SU-DHL-6 (cell line): ENCODE measurements at regions not wholly inside any gene's neighbourhood (a gene's known extent, or its start where the extent isn't known, plus 50 kb on each side); places are given as distances from the start of the nearest gene placed in this dataset.

Experiments
- H2AFZ ChIP-seq: fragments of 200-600 bp; sonication (generic); 2 replicates; pipeline ENCODE4 v1.6.1; 2014; ENCODE audit warnings: low read depth, mild to moderate bottlenecking, moderate library complexity, mixed read lengths, antibody characterized with exemption, low read length; ENCODE audit not compliant: severe bottlenecking
- H3F3A ChIP-seq: fragments of 200-600 bp; shearing (Covaris generic); 2 replicates; pipeline ENCODE4 v1.6.0; 2016; ENCODE audit warnings: antibody characterized with exemption, mild to moderate bottlenecking; ENCODE audit not compliant: insufficient read depth
- H3K27ac ChIP-seq: fragments of 200-600 bp; sonication (generic); 2 replicates; pipeline ENCODE4 v1.5.1; 2016; ENCODE audit warnings: low read depth, mild to moderate bottlenecking, low read length, moderate library complexity, mixed read lengths
- H3K27me3 ChIP-seq: fragments of 200-600 bp; sonication (generic), shearing (Covaris generic); 2 replicates; pipeline ENCODE4 v1.6.0; 2014; ENCODE audit warnings: mild to moderate bottlenecking, low read length
- H3K36me3 ChIP-seq: fragments of 200-600 bp; sonication (generic); 2 replicates; pipeline ENCODE4 v1.6.1; 2014; ENCODE audit warnings: mild to moderate bottlenecking, low read length, mixed read lengths
- H3K4me2 ChIP-seq: fragments of 300-600, 200-600 bp; shearing (Covaris generic), sonication (generic); 2 replicates; pipeline ENCODE4 v1.6.0; 2014; ENCODE audit warnings: low read length, low read depth, mild to moderate bottlenecking; ENCODE audit not compliant: poor library complexity, severe bottlenecking
- H3K4me3 ChIP-seq: fragments of 200-600 bp; sonication (generic); 2 replicates; pipeline ENCODE4 v1.5.1; 2014; ENCODE audit warnings: antibody characterized with exemption, low read length, mild to moderate bottlenecking, mixed read lengths; ENCODE audit not compliant: insufficient read depth, poor library complexity, severe bottlenecking
- H3K79me2 ChIP-seq: fragments of 200-600 bp; sonication (generic); 2 replicates; pipeline ENCODE4 v1.6.1; 2014; ENCODE audit warnings: mild to moderate bottlenecking, low read length, moderate library complexity; ENCODE audit not compliant: insufficient read depth
- H3K9ac ChIP-seq: fragments of 200-600 bp; sonication (generic); 2 replicates; pipeline ENCODE4 v1.7.0; 2014; ENCODE audit warnings: mild to moderate bottlenecking, low read length
- H3K9me2 ChIP-seq: fragments of 200-600 bp; sonication (generic); replicated peaks from 2 replicates; pipeline ENCODE4 v1.6.1; 2014; ENCODE audit warnings: low read length; ENCODE audit not compliant: insufficient read depth
- H3K9me3 ChIP-seq: fragments of 200-600 bp; sonication (generic); 2 replicates; pipeline ENCODE4 v1.6.1; 2014; ENCODE audit warnings: low read length, mixed read lengths; ENCODE audit not compliant: insufficient read depth
- H4K20me1 ChIP-seq: fragments of 200-600 bp; sonication (generic); 2 replicates; pipeline ENCODE4 v1.6.1; 2014; ENCODE audit warnings: low read depth, mild to moderate bottlenecking, antibody characterized with exemption, low read length, moderate library complexity, mixed read lengths
- CTCF ChIP-seq: fragments of 200-600 bp; sonication (generic); IDR thresholded peaks from one replicate; pipeline ENCODE4 v1.5.1; 2017; ENCODE audit warnings: antibody characterized with exemption, mild to moderate bottlenecking, low read length, moderate library complexity; ENCODE audit not compliant: insufficient read depth, poor library complexity, severe bottlenecking
- EZH2phosphoT487 ChIP-seq: fragments of 200-600 bp; sonication (generic), shearing (Covaris generic); conservative IDR thresholded peaks from 2 replicates; pipeline ENCODE4 v1.6.1; 2018; ENCODE audit warnings: mild to moderate bottlenecking, antibody characterized with exemption, low read length, moderate library complexity, mixed read lengths

- Histone ChIP-seq H3K9me2 (no peaks in the 10 kb centered on the region), H3K9me3 (no peaks in the 10 kb centered on the region), H3K4me3 (no peak overlapping the region), H3K27me3 (no peaks in the 10 kb centered on the region), H3K27ac (no peak overlapping the region), H3K9ac (no peak overlapping the region), H2AFZ (no peak overlapping the region), H3K4me2 (no peak overlapping the region), H3K36me3 (no peaks in the 10 kb centered on the region), H4K20me1 (no peaks in the 10 kb centered on the region), H3K79me2 (no peaks in the 10 kb centered on the region), H3F3A (no peaks in the 10 kb centered on the region)
- TF ChIP-seq CTCF (no peak), EZH2phosphoT487 (no peak)
These were observed 154.2 kb upstream of the TNPO1 start for GRCh38 chr5:72662305-72662704.

GRCh38 chr5:72661405-72661804, 154.2 kb upstream of the ZNF366 start:
- no peaks in the 10 kb centered on the region for H3K27me3 ChIP-seq
- TF ChIP-seq CTCF (no peak), EZH2phosphoT487 (no peak)
- H3K9ac ChIP-seq = no peak overlapping the region
- no peaks in the 10 kb centered on the region for H3K9me3 ChIP-seq
- H2AFZ ChIP-seq = no peak overlapping the region
- no peaks in the 10 kb centered on the region for H3K9me2 ChIP-seq
- no peaks in the 10 kb centered on the region for H3K36me3 ChIP-seq
- H3K79me2 ChIP-seq = no peaks in the 10 kb centered on the region
- no peak overlapping the region for H3K4me3 ChIP-seq
- no peaks in the 10 kb centered on the region for H4K20me1 ChIP-seq
- no peak overlapping the region for H3K4me2 ChIP-seq
- H3F3A ChIP-seq = no peaks in the 10 kb centered on the region
- H3K27ac ChIP-seq = no peak overlapping the region

- Histone ChIP-seq H3K79me2 (no peaks in the 10 kb centered on the region), H3K9ac (no peak overlapping the region), H3K9me2 (no peaks in the 10 kb centered on the region), H3K9me3 (no peaks in the 10 kb centered on the region), H4K20me1 (no peaks in the 10 kb centered on the region), H3K4me2 (no peak overlapping the region), H3K27me3 (no peaks in the 10 kb centered on the region), H2AFZ (no peak overlapping the region), H3K36me3 (no peaks in the 10 kb centered on the region), H3K4me3 (no peak overlapping the region), H3K27ac (no peak overlapping the region), H3F3A (no peaks in the 10 kb centered on the region)
- TF ChIP-seq CTCF (no peak), EZH2phosphoT487 (no peak)
These were observed 152.5 kb upstream of the ZNF366 start for GRCh38 chr5:72659726-72660125.
